HG02678 (cell line): ENCODE measurements at regions not wholly inside any gene's neighbourhood (a gene's known extent, or its start where the extent isn't known, plus 50 kb on each side); places are given as distances from the start of the nearest gene placed in this dataset.
"Not testable (repeated sequence)": the region's sequence is repeated elsewhere in the genome, so short reads cannot be mapped to it uniquely, and the experiment has no call there.

ENCODE experiments used
- ATAC-seq: cut with Tn5 transposase; IDR thresholded peaks from one replicate; pipeline ENCODE4 v1.9.1; 2021; ENCODE audit warnings: mild to moderate bottlenecking, moderate library complexity; ENCODE audit not compliant: unreplicated experiment

DNA sequence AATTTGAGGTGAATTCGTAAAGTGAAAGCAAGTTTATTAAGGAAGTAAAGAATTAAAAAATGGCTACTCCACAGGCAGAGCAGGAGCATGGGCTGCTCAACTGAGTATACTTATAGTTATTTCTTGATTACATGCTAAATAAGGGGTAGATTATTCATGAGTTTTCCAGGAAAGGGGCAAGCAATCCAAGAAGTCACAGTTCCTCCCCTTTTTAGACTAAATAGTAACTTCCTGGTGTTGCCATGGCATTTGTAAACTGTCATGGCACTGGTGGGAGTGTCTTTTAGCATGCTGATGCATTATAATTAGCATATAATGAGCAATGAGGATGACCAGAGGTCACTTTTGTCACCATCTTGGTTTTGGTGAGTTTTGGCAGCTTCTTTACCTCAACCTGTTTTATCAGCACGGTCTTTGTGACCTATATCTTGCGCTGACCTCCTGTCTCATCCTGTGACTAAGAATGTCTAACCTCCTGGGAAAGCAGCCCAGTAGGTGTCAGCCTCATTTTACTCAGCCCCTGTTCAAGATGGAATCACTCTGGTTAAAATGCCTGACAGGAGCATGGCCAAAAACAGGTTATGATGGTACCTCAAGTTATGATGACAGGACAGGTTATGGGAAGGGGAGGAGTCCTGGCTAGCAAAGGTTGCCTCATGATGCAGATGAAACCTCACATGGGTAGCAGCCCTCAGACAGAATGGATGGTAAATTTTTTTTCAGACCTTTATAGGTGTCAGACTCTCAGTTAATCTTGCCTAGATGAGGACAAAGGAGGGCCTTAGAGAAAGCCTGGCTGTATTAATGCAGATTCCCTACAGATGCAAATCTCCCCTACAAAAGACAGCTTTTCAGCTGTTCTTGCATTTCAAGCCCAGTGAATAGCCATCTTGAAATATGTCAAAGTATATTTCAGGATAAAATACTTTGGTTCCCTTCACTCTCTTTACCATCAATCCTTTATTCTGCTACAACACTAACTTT, 49.7 kb downstream of the SIPA1L2 start:
- ATAC-seq = no peak

DNA sequence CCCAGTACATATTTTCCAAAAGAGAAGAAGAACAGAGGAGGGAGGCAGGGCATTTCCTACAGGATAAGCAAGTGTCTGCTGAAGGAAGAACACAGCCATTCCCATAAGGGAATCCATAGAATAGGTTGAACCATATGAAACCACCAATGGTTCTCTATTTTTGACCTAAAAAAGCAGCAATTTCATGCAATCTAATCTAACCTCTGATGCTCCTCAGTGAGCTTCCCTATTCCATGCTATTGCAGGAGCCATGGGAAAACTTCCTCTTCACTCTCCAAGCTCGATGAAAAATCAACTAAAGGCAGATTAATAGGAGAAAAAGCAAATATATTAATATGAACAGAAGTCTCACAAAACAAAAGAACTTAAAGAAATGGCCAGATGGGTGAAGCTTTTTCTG, 50.5 kb downstream of the SIPA1L2 start:
- no peak for ATAC-seq

DNA sequence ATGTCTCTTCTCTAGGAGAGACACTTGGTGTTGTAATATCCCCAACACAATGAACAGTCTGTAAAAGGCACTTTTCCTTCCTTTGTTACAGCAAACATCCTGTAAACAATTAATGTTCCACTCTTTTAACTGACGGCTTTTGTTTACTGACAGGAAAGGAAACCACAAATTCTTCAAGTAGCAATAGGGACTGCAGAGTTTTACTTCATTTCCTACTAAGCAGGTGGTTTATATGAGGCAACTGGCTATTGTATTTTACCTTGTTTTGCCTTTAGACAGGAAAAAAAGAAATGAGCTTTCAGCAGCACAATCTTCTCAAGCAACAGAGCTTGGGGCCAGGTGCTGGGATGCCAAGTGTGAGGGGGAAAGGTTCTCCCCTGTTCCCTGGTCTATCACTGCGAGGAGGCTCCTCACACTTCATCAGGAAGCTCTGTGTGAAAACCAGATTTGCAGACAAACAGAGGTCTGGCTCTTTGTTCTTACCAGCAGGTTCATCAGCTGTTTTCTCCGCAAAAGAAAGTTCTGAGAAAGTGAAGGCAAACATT, 51.2 kb downstream of the SIPA1L2 start:
- peak; percentile 75 for ATAC-seq

DNA sequence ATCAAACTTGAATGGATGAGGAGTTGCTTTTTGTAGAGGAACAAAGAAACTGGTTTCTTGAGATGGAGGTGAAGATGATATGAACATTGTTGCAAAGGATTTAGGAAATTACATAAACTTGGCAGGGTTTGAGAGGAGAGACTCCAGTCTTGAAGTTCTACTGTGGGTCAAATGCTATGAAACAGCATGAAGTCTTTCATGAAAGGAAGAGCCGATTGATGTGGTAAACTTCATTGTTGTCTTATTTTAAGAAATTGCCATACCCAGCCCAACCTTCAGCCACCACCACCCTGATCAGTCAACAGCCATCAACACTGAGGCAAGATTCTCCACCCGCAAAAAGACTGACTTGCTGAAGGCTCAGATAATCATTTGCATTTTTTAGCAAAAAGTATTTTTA, 52.2 kb downstream of the SIPA1L2 start:
- ATAC-seq = no peak

DNA sequence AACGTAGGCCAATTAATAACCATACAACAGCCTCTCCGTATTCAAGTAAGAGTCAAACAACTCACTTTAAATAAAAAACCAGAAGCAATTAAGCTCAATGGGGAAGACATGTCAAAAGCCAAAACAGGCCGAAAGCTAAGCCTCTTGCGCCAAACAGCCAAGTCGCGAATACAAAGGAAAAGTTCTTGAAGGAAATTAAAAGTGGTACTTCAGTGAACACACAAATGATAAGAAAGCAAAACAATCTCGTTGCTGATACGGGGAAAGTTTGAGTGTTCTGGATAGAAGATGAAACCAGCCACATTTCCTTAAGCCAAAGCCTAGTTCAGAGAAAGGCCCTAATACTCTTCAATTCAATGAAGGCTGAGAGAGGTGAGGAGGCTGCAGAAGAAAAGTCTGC, 53.4 kb downstream of the SIPA1L2 start:
- ATAC-seq = no peak

DNA sequence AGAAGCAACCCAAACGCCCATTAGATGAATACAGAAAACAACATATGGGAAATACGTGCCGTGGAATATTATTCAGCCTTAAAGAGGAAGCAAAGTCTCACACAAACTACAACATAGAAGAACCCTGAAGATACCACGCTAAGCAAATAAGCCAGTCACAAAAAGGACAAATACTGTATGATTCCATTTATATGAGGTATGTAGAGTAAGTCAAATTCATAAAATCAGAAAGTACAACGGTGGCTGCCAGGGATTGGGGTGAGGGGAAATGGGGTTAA, 54.2 kb downstream of the SIPA1L2 start:
- no peak for ATAC-seq

DNA sequence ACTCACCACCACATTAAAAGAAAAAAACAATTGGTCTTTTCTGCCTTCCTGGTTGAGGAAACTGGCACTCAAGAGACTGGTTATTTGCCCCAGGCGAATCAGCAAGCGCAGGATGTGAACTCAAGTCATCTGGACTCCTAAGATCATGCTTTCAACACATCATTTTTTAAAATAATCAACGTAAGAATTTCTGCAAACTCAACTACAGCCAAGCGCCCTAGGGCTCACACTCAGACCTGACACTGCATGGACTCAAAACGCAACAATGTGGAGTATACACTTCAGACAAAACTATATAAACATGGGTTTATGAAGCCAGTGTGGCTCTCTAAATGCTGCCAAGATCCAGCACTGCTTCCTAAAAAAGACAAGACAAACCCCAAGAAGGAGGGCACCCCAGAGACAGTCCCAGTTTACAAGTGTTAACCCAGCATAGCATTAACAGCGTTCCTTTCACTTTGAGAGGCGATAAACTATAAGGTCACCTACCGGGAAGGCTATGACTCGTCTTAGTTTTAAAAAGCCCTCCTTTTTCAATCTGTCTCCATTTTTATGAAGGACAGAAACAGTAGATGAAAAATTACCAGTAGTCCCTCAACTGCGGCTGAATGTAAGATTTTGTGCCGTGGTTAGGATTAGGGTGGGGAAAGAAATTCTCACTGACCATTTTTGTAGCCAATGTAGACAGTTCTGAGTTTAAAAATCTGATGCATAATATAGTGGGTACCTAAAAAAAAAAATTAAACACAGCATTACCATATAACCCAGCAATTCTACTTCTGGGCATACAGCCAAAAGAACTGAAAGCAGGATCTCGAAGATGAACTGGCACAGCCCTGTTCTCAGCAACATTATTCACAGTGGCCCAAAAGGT, 54.8 kb downstream of the SIPA1L2 start:
- no peak for ATAC-seq

DNA sequence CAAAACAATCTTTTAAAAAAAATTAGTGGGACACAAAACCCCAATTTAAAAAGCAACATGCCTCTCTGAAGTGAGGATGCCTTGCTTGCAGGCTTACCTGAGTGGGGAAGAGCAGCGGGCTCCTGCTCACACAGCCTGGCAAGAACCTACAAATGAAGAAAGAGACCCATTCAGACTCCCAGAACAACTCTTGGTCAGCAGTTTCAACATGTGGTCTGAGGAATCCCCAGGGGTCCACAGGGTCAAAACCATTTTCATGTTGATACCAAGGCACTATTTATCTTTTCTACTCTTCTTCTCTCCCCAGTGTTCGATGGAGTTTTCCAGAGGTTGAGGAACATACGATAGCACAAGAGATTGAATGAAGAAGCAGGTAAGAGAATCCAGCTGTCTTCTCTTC, 55.9 kb downstream of the SIPA1L2 start:
- no peak for ATAC-seq

DNA sequence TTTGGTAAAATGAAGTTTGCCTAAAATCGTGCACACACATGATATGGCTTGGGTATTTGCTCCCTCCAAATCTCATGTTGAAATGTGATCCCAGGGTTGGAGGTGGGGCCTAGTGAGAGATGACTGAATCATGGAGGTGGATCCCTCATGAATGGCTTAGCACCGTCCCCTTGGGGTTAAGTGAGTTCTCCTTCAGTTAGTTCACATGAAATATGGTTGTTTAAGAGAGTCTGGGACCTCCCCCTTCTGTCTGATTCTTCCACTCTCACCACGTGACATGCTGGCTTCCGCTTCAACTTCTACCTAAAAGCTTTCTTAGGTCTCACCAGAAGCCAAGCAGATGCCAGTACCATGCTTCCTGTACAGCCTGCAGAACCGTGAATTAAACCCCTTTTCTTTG, 58.4 kb downstream of the SIPA1L2 start:
- no peak for ATAC-seq

DNA sequence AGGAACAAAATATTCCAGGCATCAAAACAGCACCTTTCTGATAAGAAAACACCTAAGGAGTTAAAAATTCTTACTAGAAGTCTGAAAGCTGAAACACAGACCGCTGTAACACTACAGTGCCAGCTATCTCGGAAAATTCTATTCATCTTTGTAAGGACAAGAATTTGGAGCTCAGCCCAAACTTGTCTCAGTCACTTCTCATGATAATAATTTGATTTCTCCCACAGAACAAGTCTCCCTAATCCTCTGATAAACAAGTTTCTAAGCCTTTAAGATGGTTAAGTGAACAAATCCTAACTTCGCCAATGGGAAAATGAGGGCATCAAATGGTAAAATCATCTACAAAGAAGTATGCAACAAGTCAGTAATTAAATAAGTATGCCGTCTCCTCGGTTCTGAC, 59.9 kb downstream of the SIPA1L2 start:
- no peak for ATAC-seq

DNA sequence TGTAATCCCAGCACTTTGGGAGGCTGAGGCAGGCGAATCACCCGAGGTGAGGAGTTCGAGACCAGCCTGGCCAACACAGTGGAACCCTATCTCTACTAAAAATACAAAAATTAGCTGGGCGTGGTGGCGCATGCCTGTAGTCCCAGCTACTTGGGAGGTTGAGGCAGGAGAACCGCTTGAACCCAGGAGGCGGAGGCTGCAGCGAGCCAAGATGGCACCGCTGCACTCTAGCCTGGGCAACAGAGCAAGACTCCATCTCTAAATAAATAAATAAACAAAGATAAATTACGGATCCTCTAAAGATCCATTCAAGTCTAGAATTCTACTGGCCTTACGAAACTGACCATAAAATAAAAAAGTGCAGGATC, 60.4 kb downstream of the SIPA1L2 start:
- not testable (repeated sequence) for ATAC-seq

DNA sequence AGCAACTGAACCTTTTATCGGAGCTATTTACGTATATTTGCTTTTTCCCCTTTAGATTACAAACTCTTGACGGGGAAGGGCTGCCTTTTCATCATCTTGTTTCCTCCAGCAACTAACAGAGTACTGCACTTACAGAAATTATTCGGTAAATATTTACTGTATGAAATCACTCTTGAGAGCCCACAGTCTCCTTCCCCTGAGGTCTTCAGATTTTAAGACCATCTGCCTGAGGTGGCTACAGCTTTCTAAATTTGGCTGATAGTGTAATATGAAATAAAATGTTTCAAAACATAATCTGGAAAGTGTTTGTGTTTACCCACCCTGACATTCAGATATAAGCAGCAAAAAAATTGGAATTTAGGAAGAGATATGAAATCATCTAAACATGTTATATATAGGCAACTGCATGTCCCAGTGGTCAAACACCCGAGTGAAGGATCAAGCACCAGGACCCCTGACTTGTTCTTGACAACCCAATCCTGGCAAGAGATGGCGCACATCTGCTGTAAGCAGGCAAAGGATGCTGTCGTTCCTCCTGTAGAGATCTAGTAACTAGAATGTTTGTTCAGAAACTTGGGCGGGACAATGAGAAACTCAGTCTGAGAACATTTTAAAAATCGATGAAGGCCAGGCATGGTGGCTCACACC, 60.9 kb downstream of the SIPA1L2 start:
- no peak for ATAC-seq

DNA sequence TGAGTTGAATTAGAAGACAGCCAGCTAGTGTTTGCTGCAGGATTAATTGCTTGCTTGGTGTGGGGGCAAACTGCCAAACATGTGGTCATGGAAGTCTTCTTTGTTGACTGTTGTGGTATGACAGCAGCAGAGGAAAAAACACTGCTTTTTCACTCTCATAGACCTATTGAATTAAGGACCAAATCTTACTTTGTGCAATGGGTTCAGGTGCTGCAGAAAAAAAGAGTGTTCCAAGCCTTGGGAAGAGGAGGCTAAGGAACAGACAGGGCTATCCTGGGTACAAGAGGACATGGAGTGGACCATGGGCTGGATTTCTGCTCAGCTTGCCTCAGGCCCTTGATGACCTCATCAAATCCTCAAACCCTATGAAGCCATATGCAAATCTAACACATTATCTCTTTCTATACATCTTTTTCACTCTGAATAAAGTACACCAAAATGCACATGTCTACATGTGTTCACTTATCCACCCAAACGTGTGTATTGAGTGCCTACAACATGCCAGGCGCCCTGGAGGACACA, 61.5 kb downstream of the SIPA1L2 start:
- no peak for ATAC-seq

DNA sequence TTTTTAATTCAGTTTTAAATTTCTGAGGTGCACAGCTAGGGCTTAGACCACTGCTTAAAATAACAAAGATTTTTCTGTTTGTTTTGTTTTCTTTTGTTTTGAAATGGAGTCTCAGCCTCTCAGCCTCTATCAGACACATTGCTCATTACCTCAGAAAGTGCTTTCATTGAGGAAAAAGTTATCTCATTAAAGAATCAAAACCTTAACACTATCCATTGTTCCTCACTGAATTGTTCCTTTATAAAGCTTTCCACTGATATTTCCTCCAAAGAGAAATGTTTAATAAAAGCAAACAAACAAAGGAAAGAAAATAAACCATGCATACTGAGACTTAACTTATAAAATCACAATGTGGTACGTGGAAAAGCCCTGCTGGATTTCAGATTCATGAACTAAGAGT, 63.8 kb downstream of the SIPA1L2 start:
- ATAC-seq = no peak

DNA sequence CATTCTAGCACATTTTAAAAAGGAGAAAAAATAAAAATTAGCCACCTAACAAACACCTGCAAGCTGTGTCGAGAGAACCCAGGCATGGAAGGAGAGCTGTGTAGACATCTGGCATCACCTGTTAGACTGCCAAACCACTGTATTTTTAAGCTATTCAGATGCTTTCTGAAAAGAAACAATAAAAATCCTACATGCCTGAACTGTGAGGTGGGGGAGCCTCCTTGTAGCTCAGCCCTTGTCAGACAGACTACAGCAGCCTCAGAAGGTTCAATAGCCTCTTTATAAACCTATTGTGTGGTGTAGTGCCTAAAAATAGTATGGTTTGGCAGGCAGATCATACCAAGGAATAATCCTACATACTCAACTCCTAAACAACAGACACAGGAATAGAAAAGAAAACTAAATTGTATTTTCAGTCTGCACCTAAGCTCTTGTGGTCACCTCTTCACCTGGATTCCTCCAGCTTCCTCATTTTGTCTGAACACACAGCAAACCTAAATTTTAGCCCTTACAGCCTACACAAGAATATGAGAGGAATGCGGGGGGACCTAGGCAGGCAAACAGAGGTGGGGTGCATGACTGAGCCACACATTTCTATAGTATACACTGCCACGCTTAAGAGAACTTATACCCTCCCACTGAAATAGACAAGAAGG, 67.0 kb downstream of the SIPA1L2 start:
- no peak for ATAC-seq

DNA sequence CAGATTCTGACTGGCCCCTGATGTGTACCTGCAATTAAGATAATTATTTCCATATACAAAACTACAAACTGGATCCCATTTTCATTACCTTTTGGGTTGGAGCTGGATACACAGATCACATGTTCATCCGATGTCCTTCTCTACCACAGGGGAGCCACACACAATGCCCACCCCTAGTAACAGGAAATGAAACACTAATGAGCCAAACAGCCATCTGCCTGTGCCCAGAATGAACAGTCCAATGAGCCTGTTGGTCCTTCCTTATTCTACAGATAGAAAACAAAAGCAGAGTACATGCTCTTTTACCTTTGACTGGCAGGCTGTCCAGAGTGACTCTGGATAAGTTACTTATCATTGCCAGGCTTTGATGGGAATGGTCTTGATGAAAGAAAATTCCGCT, 68.6 kb downstream of the SIPA1L2 start:
- ATAC-seq = no peak

DNA sequence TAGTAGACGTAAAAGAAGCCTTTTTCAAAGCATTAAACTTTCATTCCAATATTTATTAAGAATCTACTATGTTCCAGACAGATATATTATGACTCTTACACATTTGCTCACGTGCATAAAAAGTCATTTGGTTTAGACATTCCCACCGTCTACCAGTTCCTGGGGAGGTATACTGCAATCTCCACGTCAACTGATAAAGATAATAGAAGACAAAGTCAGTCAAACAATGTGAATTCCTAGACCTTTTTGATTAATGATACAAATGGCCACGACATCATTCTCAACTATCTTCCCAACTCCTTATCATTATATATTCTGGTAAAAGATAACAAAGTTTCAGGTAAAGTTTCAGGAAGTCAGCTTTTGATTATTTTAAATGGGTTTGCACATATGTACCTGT, 69.0 kb downstream of the SIPA1L2 start:
- no peak for ATAC-seq

DNA sequence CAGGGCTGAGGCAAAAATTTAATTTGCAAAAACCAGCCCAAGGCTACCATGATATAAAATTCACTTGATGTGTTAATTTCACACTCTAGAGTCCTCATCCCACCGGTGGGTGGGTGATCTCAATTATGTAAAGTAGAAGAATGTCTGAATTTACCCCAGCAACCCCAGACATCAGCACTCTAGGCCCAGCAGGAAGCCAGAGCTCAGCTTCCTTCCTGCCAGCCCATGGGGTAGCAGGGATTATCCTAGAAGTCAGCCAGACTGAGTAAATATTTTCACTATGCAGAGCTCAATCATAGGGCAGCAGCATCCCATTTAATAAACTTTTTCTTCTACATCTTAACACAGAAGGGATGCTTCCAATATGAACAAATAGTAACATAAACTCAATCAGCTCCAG, 71.0 kb downstream of the SIPA1L2 start:
- ATAC-seq = no peak

DNA sequence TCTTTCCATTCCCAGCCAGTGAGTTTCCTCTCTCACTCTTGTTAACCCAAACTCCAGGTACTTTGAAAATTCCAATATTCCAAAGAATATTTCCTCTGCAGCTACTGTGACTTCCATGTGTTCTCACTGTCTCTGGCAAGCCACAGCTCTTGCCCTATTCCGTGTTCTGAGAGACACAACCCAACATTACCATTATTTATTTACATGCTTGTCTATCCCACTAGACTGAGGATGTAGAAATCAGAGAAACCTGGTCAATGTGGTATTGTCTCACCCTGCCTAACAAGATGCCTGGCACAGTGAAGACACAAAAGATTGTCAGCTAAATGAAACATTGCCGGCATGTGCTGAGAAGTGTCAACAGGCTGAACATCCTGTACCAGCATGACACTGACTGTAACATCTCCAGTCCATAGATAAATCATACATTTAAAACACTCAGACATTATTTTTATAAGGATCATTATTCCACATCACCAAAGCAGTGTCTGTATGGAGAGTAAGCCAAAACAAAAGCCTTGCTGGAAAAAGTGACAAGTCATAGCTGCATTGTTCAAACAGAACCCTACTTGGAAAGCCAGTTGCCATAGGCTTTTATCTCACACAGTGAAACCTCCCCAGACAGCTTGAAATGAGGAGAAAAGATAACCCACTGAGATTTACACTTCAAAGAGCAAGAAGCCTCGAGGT, 72.3 kb downstream of the SIPA1L2 start:
- ATAC-seq = no peak

DNA sequence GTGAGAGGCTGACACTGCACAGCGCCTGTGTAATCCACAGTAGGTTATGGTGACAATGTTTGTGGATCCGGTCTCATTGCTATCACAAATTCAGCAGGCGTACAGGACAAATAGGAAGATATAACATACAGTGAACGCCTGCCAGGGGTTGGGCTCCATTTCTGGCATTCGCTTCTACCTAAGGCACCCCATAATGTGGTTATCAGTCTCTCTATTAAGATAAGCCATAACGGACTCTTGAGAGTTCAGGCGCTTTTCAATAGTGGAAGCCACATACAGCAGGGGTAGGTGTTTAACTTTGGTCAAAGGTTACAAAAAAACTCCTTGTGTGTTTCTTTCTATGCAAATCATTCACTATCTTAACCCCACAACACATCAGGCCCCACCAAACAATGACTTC, 72.8 kb downstream of the SIPA1L2 start:
- ATAC-seq = no peak
